ENCODE measurements at regions not wholly inside any gene's neighbourhood (a gene's known extent, or its start where the extent isn't known, plus 50 kb on each side); places are given as distances from the start of the nearest gene placed in this dataset.
A peak's percentile ranks its signal among the peaks of the same experiment; 100 is the strongest.
"Not testable (repeated sequence)": the region's sequence is repeated elsewhere in the genome, so short reads cannot be mapped to it uniquely, and the experiment has no call there.

DNA sequence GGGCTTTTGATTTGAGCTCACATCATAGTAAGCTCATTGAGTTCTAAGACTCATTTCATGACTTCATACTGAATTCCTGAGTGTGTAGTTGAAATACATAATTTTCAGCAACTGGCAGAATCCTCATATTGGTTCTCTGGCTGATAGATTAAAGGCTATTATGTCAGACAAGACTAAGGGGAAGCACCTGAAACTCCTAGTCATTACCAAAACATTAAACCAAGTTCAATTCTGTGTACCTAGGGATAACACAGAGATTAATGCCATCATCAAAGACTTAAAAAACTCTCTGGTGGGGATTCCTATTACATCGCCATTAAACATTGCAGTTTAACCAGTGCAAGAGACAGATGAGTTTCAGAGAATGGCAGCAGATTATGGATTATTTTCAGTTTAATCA lies 339.1 kb downstream of the PTPRC start:
- no peak for DNase-seq

DNA sequence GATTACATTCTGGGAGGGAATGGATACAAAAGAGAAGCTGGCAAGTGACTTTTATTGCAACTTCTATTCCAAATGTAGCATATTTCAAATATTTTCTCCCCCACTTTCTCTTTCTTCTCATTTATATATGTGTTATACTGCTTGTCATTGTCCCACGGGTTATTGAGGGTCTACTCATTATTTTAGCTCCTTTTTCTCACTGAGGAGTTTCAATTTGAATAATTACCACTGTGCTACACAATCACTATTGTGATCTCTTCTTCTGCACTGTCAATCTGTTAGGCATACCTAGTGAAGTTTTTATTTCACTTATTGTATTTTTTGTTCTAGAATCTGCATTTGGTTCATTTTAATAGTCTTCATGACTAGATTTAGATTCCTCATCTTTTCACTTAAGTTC lies 339.7 kb downstream of the PTPRC start:
- DNase-seq, result no peak

DNA sequence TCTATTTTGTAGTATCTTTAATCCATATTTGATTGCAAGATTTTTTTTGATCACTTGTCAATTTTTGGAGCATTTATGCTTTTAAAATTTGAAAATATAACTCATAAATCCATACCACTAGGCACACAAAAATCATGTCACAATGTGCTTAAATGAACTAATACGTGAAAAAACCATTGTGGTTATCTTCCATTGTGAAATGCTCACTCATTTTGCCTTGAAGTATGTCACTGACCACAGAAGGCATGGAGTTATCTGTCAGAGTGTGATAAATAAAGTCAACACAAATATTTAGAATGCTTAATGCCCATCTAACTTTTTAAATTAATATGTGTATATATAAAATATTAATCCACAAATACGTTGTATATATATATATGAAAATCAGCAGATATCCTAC lies 347.2 kb downstream of the PTPRC start:
- no peak for DNase-seq

DNA sequence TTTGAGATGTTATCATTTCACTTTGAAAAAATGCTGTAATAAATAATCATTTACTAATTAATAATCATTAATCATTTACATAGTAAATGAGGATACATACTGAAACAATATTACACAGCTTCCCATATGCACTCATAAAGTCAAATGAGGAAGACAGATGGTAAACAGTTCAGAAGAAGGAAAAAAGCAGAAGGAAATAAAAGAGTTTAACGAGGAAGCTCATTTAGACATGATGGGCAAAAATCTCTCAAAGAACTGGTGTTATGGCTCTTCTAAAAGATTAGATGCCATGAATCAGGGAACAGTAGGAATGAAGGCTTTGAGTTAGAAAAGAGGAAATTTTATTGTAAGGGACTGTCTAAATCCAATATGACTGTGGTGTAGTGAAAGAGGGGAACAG lies 347.6 kb downstream of the PTPRC start:
- DNase-seq, result no peak

DNA sequence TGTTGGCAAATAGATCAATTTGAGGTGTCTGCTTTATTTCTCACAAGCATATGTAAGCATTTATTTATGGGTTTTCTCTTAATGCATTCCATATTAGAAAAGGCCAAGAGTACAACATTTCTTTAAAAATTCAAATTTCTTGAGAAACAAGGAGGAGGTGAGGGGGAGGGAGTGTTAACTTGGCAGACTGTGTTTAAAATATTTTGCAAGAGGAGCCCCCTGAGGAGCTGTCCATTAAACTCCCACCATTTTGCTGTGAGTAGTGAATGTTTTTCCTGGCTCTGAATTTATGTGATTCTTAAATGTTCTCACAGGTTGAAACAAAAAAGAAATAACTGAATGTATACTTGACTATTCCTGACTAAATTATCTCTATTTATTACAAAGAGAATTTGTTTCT lies 363.8 kb downstream of the PTPRC start:
- DNase-seq, result peak; percentile 72

DNA sequence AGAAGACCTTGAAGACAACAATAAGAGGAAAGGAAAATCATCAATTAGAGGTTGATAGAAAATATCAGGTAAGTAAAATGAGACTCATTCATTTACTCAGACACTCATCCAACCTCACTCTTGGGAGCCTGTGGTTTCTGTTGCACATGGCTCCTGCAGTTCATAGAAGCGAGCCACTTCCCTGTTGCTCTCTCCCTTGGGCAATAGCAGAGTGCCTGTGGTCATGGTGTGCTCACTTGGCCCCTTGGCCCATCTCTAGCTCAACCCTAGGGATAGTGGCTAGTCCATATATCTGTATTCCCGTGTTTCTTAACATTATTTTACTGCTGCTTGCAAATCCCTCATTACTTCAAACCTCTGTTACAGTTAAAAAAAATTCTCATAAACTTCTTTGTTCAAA lies 368.6 kb downstream of the PTPRC start:
- DNase-seq, result no peak

DNA sequence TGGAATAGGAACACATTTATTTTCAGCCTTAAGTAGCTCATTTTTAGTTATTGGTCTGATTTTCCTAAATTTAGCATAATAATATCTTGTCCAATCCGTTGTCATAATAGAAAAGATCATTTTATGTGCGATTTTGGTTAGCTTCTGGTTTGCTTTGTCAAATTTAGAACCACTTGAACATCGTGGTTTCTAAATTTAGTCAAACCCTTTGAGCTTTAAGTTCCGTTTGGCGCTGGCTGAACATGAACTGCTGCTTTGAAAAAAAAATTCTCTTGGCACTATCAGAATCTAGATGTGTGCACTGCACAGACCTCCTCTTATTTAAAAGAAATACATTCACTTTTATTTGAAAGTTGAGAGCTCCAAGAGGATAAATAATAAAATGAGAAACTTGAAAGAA lies 370.6 kb downstream of the PTPRC start:
- peak; percentile 27 for DNase-seq

DNA sequence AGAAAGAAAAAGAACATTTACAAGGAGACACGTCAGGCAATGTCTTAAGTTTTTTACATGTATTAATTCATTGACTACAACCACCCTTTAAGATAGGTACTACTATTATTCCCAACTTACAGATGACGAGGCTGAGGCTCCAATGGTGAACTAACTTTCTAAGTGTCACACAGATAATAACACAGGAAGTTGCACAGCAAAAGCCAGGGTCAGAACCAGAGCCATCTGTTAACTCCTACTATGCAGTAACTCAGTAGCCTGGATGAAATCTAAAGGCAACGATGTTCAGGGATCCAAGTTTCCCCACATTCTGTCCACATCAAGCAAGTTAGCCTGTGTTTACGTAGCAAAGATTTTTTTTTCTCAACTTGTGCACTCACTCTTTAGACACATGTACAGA lies 371.7 kb downstream of the PTPRC start:
- no peak for DNase-seq

DNA sequence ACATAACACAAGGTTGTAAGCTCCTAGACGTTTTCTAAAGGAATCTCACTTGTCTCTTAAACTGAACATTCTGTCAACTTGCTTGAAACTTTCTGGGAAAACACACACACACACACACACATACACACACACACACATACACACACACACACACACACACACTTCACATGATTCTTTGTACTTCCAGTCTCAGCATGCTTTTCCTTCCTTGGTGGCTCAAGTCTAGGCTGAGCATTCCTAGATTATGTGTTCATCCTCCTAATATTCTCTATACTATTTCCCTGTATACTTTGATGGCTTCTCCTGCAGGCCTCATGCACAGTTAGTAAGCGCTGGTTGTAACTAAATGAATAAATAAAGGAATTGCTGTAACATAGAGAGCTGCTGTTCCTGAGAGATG lies 372.1 kb downstream of the PTPRC start:
- no peak for DNase-seq

DNA sequence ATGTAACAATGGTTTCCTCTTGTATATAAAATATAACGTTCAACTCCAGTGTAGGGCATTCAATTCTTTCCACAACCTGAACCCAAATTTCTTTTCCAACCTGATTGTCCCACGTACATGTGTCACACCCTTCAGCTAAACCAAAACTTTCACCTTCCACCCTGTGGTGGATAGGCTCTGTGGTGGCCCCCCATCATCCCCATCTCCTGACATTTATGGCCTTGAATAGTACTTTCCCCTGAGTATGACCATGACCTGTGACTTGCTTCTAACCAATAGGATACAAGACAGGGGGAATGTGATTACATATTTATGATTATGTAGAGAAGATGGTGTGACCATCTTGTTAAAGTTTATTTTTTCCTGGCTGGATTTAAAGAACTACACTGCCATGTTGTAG lies 377.0 kb downstream of the PTPRC start:
- no peak for DNase-seq

DNA sequence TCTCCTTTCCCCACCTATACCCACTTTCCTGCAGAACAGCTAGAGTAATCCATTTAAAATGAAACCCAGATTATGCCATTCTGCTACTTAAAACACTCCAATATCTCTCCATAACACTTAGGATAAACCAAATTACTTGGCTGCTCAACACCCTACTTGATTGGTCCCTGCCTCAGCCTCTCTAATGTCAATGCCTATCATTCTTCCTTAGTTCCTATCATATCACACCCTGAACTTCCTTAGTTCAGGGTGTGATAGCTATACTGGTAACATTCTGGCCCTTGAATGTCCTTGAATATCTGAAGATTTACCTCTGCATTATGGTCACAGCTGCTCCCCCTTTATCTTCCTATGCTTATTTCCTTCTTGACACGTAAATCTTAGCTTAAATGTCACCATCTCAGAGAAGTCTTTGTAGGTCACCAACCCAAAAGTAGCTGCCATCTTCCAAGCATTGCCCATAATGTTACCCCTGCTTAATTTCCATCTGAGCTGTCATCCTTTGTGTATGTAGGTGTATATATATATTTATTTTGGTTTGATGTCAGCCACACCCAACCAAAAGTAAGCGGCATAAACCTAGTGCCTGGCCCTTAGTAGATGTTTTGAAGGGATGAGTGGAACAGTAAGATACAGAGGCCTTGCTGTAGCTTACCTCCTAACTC lies 379.8 kb downstream of the PTPRC start:
- DNase-seq, result no peak

DNA sequence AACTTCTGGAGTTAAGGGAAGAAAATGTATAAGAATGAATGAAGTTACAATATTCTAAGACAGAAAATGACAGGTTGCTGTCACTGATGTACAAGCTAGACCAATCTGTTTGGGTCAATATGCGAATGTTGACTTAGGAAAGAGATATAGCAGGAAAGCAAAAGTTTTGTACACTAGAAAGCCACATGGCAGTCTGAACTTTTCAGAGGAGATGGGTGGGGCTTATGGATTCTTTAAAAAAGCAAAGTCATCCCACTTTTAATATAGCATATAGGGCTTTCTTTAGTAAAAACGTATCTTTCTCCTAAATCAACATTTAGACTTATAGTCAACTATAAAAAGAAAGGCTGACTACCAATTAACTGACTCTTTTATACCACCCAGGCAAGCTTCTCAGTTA lies 381.2 kb downstream of the PTPRC start:
- DNase-seq, result no peak

DNA sequence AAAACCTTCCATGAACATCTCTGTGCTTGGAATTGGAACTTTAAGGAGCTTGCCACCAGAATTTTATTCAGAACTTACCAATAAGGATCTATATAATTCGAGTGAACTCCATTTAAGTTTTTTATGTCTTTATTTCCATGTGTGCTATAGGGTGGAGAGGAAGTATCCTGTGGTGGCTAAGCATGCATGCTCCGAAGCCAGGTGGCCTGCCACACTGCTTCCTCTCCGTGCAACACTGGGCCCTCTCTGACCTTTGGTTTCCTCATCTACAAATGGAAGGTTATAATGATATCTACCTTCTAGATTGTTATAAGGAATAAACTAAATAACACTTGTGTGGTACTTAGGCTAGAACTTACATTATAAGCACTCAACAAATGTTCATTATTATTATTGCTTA lies 382.1 kb downstream of the PTPRC start:
- no peak for DNase-seq

DNA sequence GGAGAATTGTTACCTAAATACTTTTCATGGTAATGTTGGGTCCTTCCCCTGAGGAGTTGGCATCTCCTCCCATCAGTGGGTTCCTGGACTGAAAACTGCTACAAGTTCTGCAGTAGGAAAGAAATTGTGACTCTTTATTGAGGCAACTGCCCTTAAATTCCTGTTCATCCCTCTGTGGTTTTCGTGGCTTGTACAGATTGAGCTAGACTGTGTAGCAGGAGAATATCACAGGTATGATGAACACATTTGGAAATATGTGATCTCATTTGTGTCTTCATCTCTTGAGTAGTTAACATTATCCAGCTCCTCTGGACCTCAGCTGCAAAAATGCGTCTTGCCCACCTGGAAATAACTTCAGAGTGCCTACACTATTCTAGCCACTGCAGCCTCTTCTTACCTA lies 390.6 kb downstream of the PTPRC start:
- DNase-seq, result no peak

DNA sequence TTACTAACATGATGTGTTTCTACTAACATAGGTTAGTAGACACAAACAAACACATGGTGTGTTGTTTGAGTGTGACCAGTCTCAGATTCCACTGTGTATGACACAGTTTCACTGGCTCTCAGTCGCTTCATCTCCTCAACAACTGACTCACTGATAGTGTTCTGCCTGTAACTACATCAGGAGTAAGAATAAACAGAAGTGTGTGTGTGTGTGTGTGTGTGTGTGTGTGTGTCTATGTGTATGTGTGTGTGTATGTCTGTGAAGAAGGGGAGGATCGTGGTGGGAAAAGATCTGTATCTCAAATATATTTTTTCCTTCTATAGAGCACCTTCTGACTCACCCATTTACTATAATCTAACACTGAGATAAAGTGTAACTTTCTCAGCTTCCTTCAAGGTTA lies 391.0 kb downstream of the PTPRC start:
- no peak for DNase-seq

DNA sequence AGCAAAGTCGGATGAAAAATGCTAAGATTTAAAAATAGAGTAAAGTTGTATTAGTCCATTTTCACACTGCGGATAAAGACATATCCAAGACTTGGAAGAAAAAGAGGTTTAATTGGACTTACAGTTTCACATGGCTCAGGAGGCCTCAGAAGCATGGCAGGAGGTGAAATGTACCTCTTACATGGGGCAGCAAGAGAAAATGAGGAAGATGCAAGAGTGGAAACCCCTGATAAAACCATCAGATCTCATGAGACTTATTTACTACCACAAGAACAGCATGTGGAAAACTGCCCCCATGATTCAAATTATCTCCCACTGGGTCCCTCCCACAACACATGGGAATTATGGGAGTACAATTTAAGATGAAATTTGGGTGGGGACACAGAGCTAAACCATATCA lies 391.7 kb downstream of the PTPRC start:
- not testable (repeated sequence) for DNase-seq

DNA sequence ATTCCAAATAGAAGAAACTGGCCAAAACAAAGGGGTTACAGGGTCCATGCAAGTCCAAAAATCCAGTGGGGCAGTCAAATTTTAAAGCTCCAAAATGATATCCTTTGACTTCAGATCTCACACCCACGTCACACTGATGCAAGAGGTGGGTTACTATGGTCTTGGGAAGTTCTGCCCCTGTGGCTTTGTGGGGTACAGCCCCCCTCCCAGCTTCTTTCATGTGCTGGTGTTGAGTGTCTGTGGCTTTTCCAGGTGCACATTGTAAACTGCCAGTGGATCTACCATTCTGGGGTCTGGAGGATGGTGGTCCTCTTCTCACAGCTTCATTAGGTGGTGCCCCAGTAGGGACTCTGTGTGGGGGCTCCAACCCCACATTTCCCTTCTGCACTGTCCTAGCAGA lies 392.3 kb downstream of the PTPRC start:
- not testable (repeated sequence) for DNase-seq

DNA sequence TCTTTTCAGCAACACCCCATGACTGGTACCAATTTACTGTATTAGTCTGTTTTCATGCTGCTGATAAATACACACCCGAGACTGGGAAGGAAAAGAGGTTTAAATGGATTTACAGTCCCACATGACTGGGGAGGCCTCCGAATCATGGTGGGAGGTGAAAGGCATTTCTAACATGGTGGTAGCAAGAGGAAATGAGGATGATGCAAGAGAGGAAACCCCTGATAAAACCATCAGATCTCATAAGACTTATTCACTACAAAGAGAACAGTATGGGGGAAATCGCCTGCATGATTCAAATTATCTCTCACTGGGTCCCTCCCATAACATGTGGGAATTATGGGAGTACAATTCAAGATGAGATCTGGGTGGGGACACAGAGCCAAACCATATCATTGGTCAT lies 393.6 kb downstream of the PTPRC start:
- DNase-seq, result not testable (repeated sequence)

DNA sequence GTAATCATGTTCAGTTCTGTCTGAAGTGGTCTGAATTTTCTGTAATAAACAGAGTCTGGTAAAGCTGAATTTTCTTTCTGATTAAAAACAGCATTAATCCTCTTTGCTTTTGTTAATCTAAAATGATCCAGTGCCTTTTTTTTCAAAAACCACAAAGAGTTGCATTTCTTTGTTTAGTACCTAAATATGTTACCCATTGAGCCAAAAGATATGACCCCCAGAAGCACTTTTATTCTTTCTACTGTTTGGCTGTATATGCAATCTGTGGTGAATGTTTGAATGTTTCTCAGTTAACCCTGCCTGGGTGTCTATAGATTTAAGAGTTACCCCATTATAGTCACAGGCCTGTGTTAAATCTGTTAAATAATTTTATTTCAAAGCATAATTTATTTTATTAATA lies 394.8 kb downstream of the PTPRC start:
- no peak for DNase-seq

DNA sequence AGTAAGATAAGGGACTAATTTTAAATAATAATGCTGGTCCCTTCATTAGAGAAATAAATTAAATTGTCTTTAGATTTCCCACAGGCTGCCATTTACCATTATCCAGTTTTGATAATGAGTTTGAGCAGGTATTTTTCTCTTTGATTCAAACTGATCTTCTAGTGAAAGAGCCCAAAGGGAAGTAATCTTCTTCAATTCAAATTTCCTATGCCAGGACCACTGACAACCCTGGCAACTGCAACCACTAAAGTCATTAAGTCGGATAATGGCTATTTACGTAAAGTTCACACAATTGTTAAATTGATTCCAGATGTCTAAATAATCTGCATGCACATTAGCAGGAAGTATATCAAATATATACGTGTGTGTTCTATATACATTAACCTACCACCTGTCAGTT lies 399.3 kb downstream of the PTPRC start:
- DNase-seq, result no peak

DNA sequence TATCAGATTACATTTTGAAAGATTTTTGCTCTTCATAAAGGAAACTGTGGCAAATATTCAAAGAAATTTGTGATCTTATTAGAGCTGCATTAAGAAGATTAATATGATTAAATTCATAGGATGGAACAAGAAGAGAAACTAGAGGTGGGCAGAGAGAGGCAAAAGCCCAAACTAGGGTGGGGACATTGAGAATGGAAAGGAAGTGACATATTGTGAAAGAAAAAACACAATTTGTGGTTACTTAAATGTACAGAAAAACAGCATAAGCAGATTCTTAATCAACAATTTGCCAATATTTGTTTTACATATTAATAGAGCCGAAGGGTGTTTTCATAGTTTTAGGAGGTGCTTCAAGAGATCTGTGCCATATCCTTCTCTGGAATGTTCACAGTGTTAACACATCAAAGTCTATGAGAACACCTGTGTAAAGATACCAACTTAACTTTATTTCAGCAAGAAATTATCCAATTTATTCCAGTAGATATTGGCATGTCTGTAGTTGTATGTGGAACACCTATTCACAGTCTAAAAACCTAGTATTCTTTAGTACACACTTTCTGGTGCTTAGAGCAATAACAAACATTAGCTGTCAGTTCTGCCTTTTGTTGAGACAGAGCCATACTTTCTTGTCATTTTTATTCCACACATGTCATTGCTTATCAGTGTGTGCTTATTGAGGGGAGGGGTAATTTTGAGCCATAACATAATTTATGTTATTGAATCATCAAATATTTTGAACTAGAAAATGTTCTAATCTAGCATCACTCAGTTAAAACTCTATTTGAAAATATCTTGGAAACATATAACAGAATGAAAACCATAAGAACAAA lies 401.5 kb downstream of the PTPRC start:
- no peak for DNase-seq

DNA sequence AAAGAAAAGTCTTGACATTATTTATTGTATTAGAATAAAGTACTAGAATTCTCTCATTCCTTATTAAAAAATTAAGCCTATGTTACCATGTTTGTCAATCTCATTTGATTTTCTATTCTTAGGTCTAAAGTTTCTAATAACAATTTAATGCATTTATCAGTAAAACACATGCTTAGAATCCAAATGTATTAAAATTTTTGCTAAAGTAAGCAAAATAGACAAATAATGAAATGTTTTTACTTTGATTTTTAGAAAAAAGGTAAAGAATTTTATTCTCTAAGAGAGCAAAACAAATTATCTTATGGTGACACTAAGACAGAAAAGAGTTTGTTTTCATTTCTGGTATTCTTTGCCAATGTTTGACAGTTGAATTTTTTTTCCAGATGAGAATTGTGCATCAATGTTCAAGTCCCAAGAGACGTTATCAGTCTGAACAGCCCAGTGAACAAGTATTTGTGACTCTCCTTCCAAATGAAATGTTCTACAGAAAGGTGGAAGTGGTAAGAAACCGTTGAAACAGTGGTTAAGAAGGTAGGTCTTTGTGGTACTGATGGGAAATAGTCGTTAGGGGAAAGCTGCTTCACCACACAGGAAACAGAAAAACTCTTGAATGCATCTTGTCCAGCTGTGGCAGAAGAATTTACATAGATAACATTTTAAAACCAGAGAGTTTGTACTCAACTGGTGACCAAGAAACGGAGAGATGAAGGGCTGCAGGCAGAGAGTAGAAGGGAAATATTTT lies 402.5 kb downstream of the PTPRC start:
- DNase-seq, result no peak

DNA sequence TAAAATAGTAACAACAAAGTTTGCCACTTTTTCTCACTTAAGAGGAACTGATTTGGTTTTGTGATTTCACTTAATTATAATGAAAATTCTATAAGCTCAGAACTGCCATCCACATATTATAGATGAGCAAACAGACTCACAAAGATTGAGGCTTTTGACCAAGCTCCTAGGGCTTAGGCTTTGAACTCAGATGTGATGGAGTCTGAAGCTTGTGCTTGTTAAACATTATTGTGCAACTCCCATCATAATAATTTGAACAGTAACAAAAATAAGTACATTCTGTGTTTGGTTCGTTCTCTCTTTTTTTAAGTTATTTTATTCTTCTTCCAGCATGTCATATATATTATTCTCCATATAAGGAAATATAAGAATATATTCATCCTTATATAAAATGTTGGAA lies 403.4 kb downstream of the PTPRC start:
- DNase-seq, result no peak
